SU-DHL-6 (cell line): ENCODE measurements at regions not wholly inside any gene's neighbourhood (a gene's known extent, or its start where the extent isn't known, plus 50 kb on each side); places are given as distances from the start of the nearest gene placed in this dataset.

Experiments used
- H2AFZ ChIP-seq: fragments of 200-600 bp; sonication (generic); 2 replicates; pipeline ENCODE4 v1.6.1; 2014; ENCODE audit warnings: low read depth, mild to moderate bottlenecking, moderate library complexity, mixed read lengths, antibody characterized with exemption, low read length; ENCODE audit not compliant: severe bottlenecking
- H3F3A ChIP-seq: fragments of 200-600 bp; shearing (Covaris generic); 2 replicates; pipeline ENCODE4 v1.6.0; 2016; ENCODE audit warnings: antibody characterized with exemption, mild to moderate bottlenecking; ENCODE audit not compliant: insufficient read depth
- H3K27ac ChIP-seq: fragments of 200-600 bp; sonication (generic); 2 replicates; pipeline ENCODE4 v1.5.1; 2016; ENCODE audit warnings: low read depth, mild to moderate bottlenecking, low read length, moderate library complexity, mixed read lengths
- H3K27me3 ChIP-seq: fragments of 200-600 bp; sonication (generic), shearing (Covaris generic); 2 replicates; pipeline ENCODE4 v1.6.0; 2014; ENCODE audit warnings: mild to moderate bottlenecking, low read length
- H3K36me3 ChIP-seq: fragments of 200-600 bp; sonication (generic); 2 replicates; pipeline ENCODE4 v1.6.1; 2014; ENCODE audit warnings: mild to moderate bottlenecking, low read length, mixed read lengths
- H3K4me2 ChIP-seq: fragments of 300-600, 200-600 bp; shearing (Covaris generic), sonication (generic); 2 replicates; pipeline ENCODE4 v1.6.0; 2014; ENCODE audit warnings: low read length, low read depth, mild to moderate bottlenecking; ENCODE audit not compliant: poor library complexity, severe bottlenecking
- H3K4me3 ChIP-seq: fragments of 200-600 bp; sonication (generic); 2 replicates; pipeline ENCODE4 v1.5.1; 2014; ENCODE audit warnings: antibody characterized with exemption, low read length, mild to moderate bottlenecking, mixed read lengths; ENCODE audit not compliant: insufficient read depth, poor library complexity, severe bottlenecking
- H3K79me2 ChIP-seq: fragments of 200-600 bp; sonication (generic); 2 replicates; pipeline ENCODE4 v1.6.1; 2014; ENCODE audit warnings: mild to moderate bottlenecking, low read length, moderate library complexity; ENCODE audit not compliant: insufficient read depth
- H3K9ac ChIP-seq: fragments of 200-600 bp; sonication (generic); 2 replicates; pipeline ENCODE4 v1.7.0; 2014; ENCODE audit warnings: mild to moderate bottlenecking, low read length
- H3K9me2 ChIP-seq: fragments of 200-600 bp; sonication (generic); replicated peaks from 2 replicates; pipeline ENCODE4 v1.6.1; 2014; ENCODE audit warnings: low read length; ENCODE audit not compliant: insufficient read depth
- H3K9me3 ChIP-seq: fragments of 200-600 bp; sonication (generic); 2 replicates; pipeline ENCODE4 v1.6.1; 2014; ENCODE audit warnings: low read length, mixed read lengths; ENCODE audit not compliant: insufficient read depth
- H4K20me1 ChIP-seq: fragments of 200-600 bp; sonication (generic); 2 replicates; pipeline ENCODE4 v1.6.1; 2014; ENCODE audit warnings: low read depth, mild to moderate bottlenecking, antibody characterized with exemption, low read length, moderate library complexity, mixed read lengths
- CTCF ChIP-seq: fragments of 200-600 bp; sonication (generic); IDR thresholded peaks from one replicate; pipeline ENCODE4 v1.5.1; 2017; ENCODE audit warnings: antibody characterized with exemption, mild to moderate bottlenecking, low read length, moderate library complexity; ENCODE audit not compliant: insufficient read depth, poor library complexity, severe bottlenecking
- EZH2phosphoT487 ChIP-seq: fragments of 200-600 bp; sonication (generic), shearing (Covaris generic); conservative IDR thresholded peaks from 2 replicates; pipeline ENCODE4 v1.6.1; 2018; ENCODE audit warnings: mild to moderate bottlenecking, antibody characterized with exemption, low read length, moderate library complexity, mixed read lengths

- no peaks in the 10 kb centered on the region for H4K20me1 ChIP-seq
- TF ChIP-seq EZH2phosphoT487 (no peak), CTCF (no peak)
- no peaks in the 10 kb centered on the region for H3F3A ChIP-seq
- H3K9ac ChIP-seq = no peak overlapping the region
- no peaks in the 10 kb centered on the region for H3K9me3 ChIP-seq
- no peaks in the 10 kb centered on the region for H3K36me3 ChIP-seq
- H3K27ac ChIP-seq = no peak overlapping the region
- H2AFZ ChIP-seq = no peak overlapping the region
- H3K4me3 ChIP-seq = no peak overlapping the region
- no peaks in the 10 kb centered on the region for H3K79me2 ChIP-seq
- no peaks in the 10 kb centered on the region for H3K27me3 ChIP-seq
- H3K9me2 ChIP-seq = no peaks in the 10 kb centered on the region
- no peak overlapping the region for H3K4me2 ChIP-seq
These were observed 127.1 kb upstream of the DCAF8L1 start for GRCh38 chrX:28108186-28108945.

GRCh38 chrX:28099166-28099565 lies 117.9 kb upstream of the DCAF8L1 start:
- Histone ChIP-seq H3K27me3 (no peaks in the 10 kb centered on the region), H3K4me2 (no peak overlapping the region), H3K27ac (no peak overlapping the region), H3F3A (no peaks in the 10 kb centered on the region), H3K9ac (no peak overlapping the region), H3K79me2 (no peaks in the 10 kb centered on the region), H2AFZ (no peak overlapping the region), H3K9me2 (no peaks in the 10 kb centered on the region), H3K36me3 (no peaks in the 10 kb centered on the region), H3K9me3 (no peaks in the 10 kb centered on the region), H4K20me1 (no peaks in the 10 kb centered on the region), H3K4me3 (no peak overlapping the region)
- TF ChIP-seq EZH2phosphoT487 = no peak
- no peak for TF ChIP-seq CTCF

- Histone ChIP-seq H3K27me3 (no peaks in the 10 kb centered on the region), H2AFZ (no peak overlapping the region), H3K9ac (no peak overlapping the region), H3K27ac (no peak overlapping the region), H3K9me2 (no peaks in the 10 kb centered on the region), H3K4me3 (no peak overlapping the region), H3K36me3 (no peaks in the 10 kb centered on the region), H4K20me1 (no peaks in the 10 kb centered on the region), H3K9me3 (no peaks in the 10 kb centered on the region), H3F3A (no peaks in the 10 kb centered on the region), H3K79me2 (no peaks in the 10 kb centered on the region), H3K4me2 (no peak overlapping the region)
- TF ChIP-seq EZH2phosphoT487 (no peak), CTCF (no peak)
These were observed 104.4 kb upstream of the DCAF8L1 start for GRCh38 chrX:28085653-28086052.
